ENCODE measurements at regions not wholly inside any gene's neighbourhood (a gene's known extent, or its start where the extent isn't known, plus 50 kb on each side); places are given as distances from the start of the nearest gene placed in this dataset.

GRCh38 chr5:4226565-4226964 lies 630.9 kb downstream of the IRX1 start:
- ATAC-seq (ENCODE audit: low read depth) (peak; percentile 35; the same call in 2 of the 3 replicates), DNase-seq (ENCODE audit: low spot score) (no peak)
- Histone ChIP-seq H3K27me3 (ENCODE audit: insufficient read depth, poor library complexity, severe bottlenecking) (no peaks in the 10 kb centered on the region), H3K27ac (ENCODE audit: poor library complexity, severe bottlenecking) (no peak overlapping the region), H3K9me3 (ENCODE audit: severe bottlenecking) (peaks cover 2% of the 10 kb centered on the region), H3K36me3 (ENCODE audit: low read depth) (no peaks in the 10 kb centered on the region), H3K4me1 (ENCODE audit: insufficient read depth, poor library complexity, severe bottlenecking) (no peaks in the 10 kb centered on the region), H3K4me3 (ENCODE audit: severe bottlenecking) (no peak overlapping the region)
- no peak for TF ChIP-seq CTCF (IDR thresholded peaks at IDR 0.05; ENCODE audit: poor library complexity, severe bottlenecking)

- no peak for DNase-seq (ENCODE audit: low spot score)
- no peaks in the 10 kb centered on the region for H3K4me1 ChIP-seq (ENCODE audit: insufficient read depth, poor library complexity, severe bottlenecking)
- no peaks in the 10 kb centered on the region for H3K27me3 ChIP-seq (ENCODE audit: insufficient read depth, poor library complexity, severe bottlenecking)
- H3K9me3 ChIP-seq (ENCODE audit: severe bottlenecking): no peaks in the 10 kb centered on the region
- H3K27ac ChIP-seq (ENCODE audit: poor library complexity, severe bottlenecking): no peak overlapping the region
- no peaks in the 10 kb centered on the region for H3K36me3 ChIP-seq (ENCODE audit: low read depth)
- TF ChIP-seq CTCF (IDR thresholded peaks at IDR 0.05; ENCODE audit: poor library complexity, severe bottlenecking): no peak
- no peak overlapping the region for H3K4me3 ChIP-seq (ENCODE audit: severe bottlenecking)
- no peak for ATAC-seq (ENCODE audit: low read depth)
These were observed 633.1 kb downstream of the IRX1 start for GRCh38 chr5:4228708-4229107.

DNA sequence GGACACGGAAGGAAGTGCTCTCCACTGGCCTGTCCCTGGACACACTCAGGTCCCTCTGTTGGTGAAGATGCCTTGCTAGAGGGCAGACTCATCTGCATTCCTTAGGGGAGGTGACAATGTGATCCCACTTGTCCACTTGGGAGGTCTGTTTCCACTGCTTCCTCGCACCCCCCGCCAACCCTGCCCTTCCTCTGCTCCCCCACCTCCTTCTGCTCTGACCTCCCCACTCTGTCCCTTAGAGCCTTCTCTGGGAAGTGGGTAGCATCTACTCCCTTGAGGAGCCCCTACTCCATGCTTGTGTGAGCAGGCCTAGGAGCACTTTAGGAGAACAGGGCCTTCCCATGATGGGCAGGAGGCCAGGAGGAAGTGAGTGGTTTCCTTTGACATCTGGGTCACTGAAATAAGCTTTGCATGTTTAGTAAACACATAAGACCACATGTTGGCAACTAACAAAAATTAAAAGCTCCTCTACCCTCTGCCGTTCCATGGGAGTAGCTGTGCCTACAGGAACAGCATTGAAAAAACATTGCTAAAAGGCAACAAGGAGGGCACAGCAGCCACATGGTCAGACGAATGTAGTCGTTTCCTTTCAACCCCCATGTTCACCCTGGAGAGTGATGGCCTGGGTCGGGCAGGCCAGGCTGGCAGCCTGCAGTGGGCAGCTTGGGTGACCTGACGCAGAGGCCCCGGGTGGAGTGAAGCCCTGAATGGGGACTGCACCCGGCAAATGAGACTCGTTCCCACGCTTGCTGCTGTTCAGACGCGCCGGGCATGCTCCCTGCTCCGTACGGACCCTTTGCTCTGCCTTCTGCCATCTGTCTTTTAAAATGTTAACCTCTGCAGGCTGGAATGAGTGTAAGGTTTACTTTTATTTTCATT lies 634.0 kb downstream of the IRX1 start:
- Histone ChIP-seq H3K36me3 (ENCODE audit: low read depth) (no peaks in the 10 kb centered on the region), H3K4me3 (ENCODE audit: severe bottlenecking) (no peak overlapping the region), H3K9me3 (ENCODE audit: severe bottlenecking) (no peaks in the 10 kb centered on the region), H3K27me3 (ENCODE audit: insufficient read depth, poor library complexity, severe bottlenecking) (no peaks in the 10 kb centered on the region), H3K4me1 (ENCODE audit: insufficient read depth, poor library complexity, severe bottlenecking) (no peaks in the 10 kb centered on the region), H3K27ac (ENCODE audit: poor library complexity, severe bottlenecking) (no peak overlapping the region)
- DNase-seq (ENCODE audit: low spot score) (no peak), ATAC-seq (ENCODE audit: low read depth) (no peak)
- TF ChIP-seq CTCF (IDR thresholded peaks at IDR 0.05; ENCODE audit: poor library complexity, severe bottlenecking): no peak

DNA sequence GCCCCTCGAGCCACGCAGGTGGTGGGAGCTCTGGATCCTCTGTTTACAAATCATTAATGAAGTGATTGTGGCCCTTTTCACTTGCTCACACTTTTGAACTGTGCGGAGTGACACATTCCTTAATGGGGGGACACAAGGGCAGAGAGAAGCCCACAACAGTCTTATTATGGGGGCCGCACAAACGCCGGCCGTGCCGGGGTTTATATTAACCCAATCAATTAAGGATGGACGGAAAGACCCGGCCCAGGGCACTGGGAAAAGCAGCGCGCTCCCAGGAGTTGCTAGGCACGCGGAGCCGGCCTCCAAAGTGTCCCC lies 634.8 kb downstream of the IRX1 start:
- no peak for TF ChIP-seq CTCF (IDR thresholded peaks at IDR 0.05; ENCODE audit: poor library complexity, severe bottlenecking)
- Histone ChIP-seq H3K9me3 (ENCODE audit: severe bottlenecking) (no peaks in the 10 kb centered on the region), H3K36me3 (ENCODE audit: low read depth) (no peaks in the 10 kb centered on the region), H3K4me3 (ENCODE audit: severe bottlenecking) (no peak overlapping the region), H3K27ac (ENCODE audit: poor library complexity, severe bottlenecking) (no peak overlapping the region), H3K4me1 (ENCODE audit: insufficient read depth, poor library complexity, severe bottlenecking) (no peaks in the 10 kb centered on the region), H3K27me3 (ENCODE audit: insufficient read depth, poor library complexity, severe bottlenecking) (no peaks in the 10 kb centered on the region)
- no peak for ATAC-seq (ENCODE audit: low read depth)
- no peak for DNase-seq (ENCODE audit: low spot score)
